ENCODE measurements at regions not wholly inside any gene's neighbourhood (a gene's known extent, or its start where the extent isn't known, plus 50 kb on each side); places are given as distances from the start of the nearest gene placed in this dataset.
A peak's percentile ranks its signal among the peaks of the same experiment; 100 is the strongest.

GRCh38 chr14:36383767-36384431 is 63.5 kb upstream of the MBIP start:
- H2AFZ ChIP-seq (ENCODE audit: low read depth, low read length): no peak overlapping the region
- no peak overlapping the region for H3K4me2 ChIP-seq (ENCODE audit: insufficient read depth, low read length)
- H3K9me3 ChIP-seq (ENCODE audit: insufficient read depth, low read length, severe bottlenecking): no peaks in the 10 kb centered on the region
- no peak for DNase-seq
- H3K27ac ChIP-seq (ENCODE audit: low read length): no peak overlapping the region
- no peak for ATAC-seq (ENCODE audit: insufficient read depth, low read depth)
- no peak overlapping the region for H3K4me3 ChIP-seq (ENCODE audit: low read depth in 1 of 2, low read length in 2 of 2)
- H3K79me2 ChIP-seq (ENCODE audit: insufficient read depth, low read length): no peaks in the 10 kb centered on the region
- no peaks in the 10 kb centered on the region for H3K27me3 ChIP-seq (ENCODE audit: insufficient read depth, low read length, poor library complexity)
- no peaks in the 10 kb centered on the region for H3K4me1 ChIP-seq (ENCODE audit: insufficient read depth, low read length)
- H4K20me1 ChIP-seq (ENCODE audit: insufficient read depth, low read length): no peaks in the 10 kb centered on the region
- no peaks in the 10 kb centered on the region for H3K36me3 ChIP-seq (ENCODE audit: insufficient read depth, low read length)
- TF ChIP-seq EZH2 (IDR thresholded peaks at IDR 0.05; ENCODE audit: borderline replicate concordance, low read depth, low read length, severe bottlenecking): no peak
- no peak for TF ChIP-seq CTCF (IDR thresholded peaks at IDR 0.05; ENCODE audit: borderline replicate concordance, extremely low read depth, low read length, poor library complexity, severe bottlenecking)
- H3K9ac ChIP-seq (ENCODE audit: low read depth, low read length): no peak overlapping the region

GRCh38 chr14:36373982-36374673 is 53.7 kb upstream of the MBIP start:
- DNase-seq (peak; percentile 79), ATAC-seq (ENCODE audit: insufficient read depth, low read depth) (peak; percentile 98)
- no peak overlapping the region for H2AFZ ChIP-seq (ENCODE audit: low read depth, low read length)
- H3K4me1 ChIP-seq (ENCODE audit: insufficient read depth, low read length): no peaks in the 10 kb centered on the region
- H3K9me3 ChIP-seq (ENCODE audit: insufficient read depth, low read length, severe bottlenecking): no peaks in the 10 kb centered on the region
- H3K79me2 ChIP-seq (ENCODE audit: insufficient read depth, low read length): no peaks in the 10 kb centered on the region
- TF ChIP-seq CTCF (IDR thresholded peaks at IDR 0.05; ENCODE audit: borderline replicate concordance, extremely low read depth, low read length, poor library complexity, severe bottlenecking): peak; percentile 92
- TF ChIP-seq EZH2 (IDR thresholded peaks at IDR 0.05; ENCODE audit: borderline replicate concordance, low read depth, low read length, severe bottlenecking): no peak
- no peak overlapping the region for H3K4me3 ChIP-seq (ENCODE audit: low read depth in 1 of 2, low read length in 2 of 2)
- no peak overlapping the region for H3K27ac ChIP-seq (ENCODE audit: low read length)
- no peaks in the 10 kb centered on the region for H4K20me1 ChIP-seq (ENCODE audit: insufficient read depth, low read length)
- no peak overlapping the region for H3K4me2 ChIP-seq (ENCODE audit: insufficient read depth, low read length)
- no peak overlapping the region for H3K9ac ChIP-seq (ENCODE audit: low read depth, low read length)
- no peaks in the 10 kb centered on the region for H3K36me3 ChIP-seq (ENCODE audit: insufficient read depth, low read length)
- H3K27me3 ChIP-seq (ENCODE audit: insufficient read depth, low read length, poor library complexity): no peaks in the 10 kb centered on the region

Measured in DND-41 (cell line).